Fibroblast of skin of left quadriceps (primary cell): ENCODE measurements at regions not wholly inside any gene's neighbourhood (a gene's known extent, or its start where the extent isn't known, plus 50 kb on each side); places are given as distances from the start of the nearest gene placed in this dataset.
"Not testable (repeated sequence)": the region's sequence is repeated elsewhere in the genome, so short reads cannot be mapped to it uniquely, and the experiment has no call there.

Source experiments
- DNase-seq, 2 experiments: peaks; one replicate each; pipeline ENCODE4 v3.0.0-alpha.2; 2013; ENCODE audit warnings: low read depth in 2 of 2

DNA sequence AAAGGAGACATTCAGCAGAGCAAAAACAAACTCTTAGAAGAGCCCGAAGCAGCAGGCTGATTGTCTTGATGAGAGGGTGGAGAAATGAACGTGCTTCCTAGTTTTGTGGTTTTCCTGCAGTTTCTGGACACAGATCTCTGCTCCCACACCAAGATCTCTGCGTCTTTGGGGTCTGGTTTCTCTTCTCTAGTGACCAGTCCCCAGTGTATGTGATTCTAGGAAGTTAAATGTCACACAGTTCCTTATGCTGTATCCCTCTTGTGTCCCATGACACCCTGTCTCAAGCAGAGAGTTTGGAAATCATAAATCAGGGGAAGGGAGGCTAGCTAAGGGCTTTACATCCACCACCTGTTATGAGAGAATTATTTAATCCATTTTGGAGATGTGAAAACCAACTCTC is 55.4 kb upstream of the KLF14 start:
- DNase-seq = no peak

- DNase-seq = no peak
Observed at GRCh38 chr7:130791746-130792145, 57.7 kb upstream of the KLF14 start.

DNA sequence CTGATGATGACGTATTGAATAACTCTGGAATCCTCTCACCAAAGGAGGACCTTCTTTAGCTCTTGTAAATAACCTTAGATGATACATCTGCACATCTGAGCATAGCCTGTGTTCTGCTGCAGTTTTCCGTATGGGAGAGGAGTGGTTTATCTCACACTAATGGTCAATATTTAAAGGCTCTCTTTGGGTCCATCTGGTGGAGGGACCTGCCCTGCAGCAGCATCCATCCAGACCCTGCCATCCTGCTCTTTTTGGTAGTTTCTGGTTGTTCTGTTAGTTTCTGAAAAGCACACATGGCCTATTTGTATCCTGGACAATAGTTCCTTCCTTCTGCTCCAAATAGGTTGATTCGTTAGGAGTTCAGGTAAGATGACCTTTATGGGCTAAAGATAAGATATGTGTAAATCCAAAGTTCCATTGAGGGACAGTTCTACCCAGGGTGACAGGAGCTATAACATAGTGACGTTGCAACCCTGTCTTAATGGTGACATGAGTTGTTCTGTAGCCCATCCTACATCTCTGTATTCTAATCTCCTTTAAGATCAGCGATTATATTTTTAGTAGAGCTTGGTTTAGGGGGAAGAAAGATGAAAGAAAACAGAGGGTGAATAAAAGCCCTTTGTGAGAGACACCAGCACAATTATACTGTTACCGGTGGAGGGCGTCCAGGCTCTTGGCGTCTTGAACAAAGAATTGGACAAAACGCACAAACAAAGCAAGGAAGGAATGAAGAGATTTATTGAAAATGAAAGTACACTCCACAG is 60.0 kb upstream of the KLF14 start:
- no peak for DNase-seq

GRCh38 chr7:130794619-130794922 is 60.6 kb upstream of the KLF14 start:
- no peak for DNase-seq

- not testable (repeated sequence) for DNase-seq
Observed at GRCh38 chr7:130796425-130796824, 62.4 kb upstream of the KLF14 start.

GRCh38 chr7:130803127-130803526 is 69.1 kb upstream of the KLF14 start:
- DNase-seq = no peak

DNA sequence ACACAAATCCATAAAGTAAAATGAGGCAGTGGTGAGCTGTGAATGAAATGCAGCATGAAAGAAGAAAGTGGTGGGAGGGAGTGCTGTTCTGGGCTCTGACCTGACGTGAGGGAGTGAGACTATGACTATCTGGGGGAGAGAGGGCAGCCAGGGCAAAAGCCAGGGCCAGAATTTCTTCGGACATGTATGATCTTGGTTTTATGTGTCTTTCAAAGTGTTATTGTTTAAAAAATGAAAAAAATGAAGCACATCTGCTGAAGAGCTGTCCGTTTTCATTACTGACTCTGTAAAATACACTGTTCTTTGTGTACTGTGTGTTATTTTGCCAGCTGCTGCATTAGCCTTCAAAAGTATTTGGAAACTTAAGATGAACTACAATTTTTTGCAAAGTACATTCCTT is 70.2 kb upstream of the KLF14 start:
- DNase-seq = no peak

GRCh38 chr7:130812819-130813218 is 78.8 kb upstream of the KLF14 start:
- DNase-seq = not testable (repeated sequence)

DNA sequence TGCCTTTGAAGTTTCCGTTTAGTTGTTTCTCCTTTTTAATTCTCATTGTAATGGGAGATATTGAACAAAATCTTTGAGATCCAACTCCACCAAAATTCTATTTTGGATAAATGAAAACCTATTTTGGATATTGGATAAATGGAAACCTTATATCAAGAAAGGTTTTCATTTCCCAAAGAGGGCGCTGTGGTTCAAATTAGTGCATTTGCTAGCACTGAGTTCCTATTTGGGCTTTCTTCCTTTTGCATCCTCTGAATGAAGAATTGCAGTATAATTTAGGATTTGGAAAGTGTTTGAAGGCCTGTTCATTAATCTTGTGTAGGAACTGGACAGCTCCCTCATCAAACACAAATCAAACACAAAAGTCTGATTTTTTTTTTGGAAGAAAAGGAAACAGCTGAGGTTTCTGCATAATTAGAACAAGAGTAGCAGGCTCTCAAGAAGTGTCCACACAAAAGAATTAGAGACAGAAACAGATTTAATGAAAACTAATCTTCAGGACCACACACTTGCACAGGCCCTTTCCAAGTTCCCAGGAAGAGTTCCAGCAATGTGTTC is 80.8 kb upstream of the KLF14 start:
- DNase-seq = peak in 1 of 2 experiments; percentile 19

DNA sequence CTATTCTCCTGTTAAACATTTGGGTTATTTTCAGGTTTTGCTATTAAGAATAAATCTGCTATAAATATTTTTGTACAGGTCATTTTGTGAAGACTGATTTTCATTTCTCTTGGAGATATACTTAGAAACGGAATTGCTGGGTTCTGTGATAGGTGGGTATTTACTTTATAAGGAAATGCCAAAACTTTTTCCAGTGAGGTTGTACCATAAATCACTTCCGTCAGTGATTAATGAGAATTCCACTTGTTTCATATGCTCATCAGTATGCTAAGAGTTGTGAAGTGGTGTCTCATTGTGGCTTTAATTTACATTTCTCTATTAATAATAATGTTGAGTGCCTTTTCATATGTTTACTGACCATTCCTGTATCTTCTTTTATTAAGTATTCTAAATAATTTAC is 84.0 kb upstream of the KLF14 start:
- no peak for DNase-seq

- DNase-seq = no peak
Observed at GRCh38 chr7:130821864-130822263, 87.9 kb upstream of the KLF14 start.

- DNase-seq = no peak
Observed at GRCh38 chr7:130822642-130823041, 88.6 kb upstream of the KLF14 start.

DNA sequence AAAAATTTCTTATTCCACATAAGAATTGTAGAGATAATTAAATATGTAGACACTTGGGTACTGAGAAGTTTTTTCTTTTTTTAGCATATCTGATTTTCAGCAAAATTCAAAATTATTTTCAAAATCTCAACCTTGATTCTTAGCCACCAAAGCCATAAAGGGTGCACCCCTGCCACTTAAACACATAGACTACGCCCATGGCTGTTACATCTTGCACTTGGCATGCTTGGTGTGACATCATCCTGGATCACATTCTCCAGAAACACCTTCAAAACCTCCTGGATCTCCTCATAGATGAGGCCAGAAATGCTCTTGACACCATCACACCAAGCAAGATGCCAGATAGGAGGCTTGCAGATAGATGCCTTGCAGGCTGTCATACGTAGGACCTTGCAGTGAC is 89.1 kb upstream of the KLF14 start:
- DNase-seq = no peak

DNA sequence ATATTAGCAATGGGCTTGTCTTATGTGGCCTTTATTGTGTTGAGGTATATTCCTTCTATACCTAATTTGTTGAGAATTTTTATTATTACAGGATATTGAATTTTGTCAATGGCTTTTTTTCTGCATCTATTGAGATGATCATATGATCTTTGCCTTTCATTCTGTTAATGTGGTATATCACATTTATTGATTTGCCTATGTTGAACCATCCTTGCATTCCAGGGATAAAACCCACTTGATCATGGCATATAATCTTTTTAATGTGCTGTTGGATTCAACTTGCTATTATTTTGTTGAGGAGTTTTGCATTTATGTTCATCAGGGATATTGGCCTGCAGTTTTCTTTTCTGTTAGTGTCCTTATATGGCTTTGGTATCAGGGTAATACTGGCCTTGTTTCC is 91.8 kb upstream of the KLF14 start:
- DNase-seq = no peak

- DNase-seq = no peak
Observed at GRCh38 chr7:130829415-130829814, 95.4 kb upstream of the KLF14 start.

GRCh38 chr7:130831322-130831721 is 97.3 kb upstream of the KLF14 start:
- DNase-seq = no peak

GRCh38 chr7:130831817-130832481 is 97.9 kb upstream of the KLF14 start:
- DNase-seq = no peak

DNA sequence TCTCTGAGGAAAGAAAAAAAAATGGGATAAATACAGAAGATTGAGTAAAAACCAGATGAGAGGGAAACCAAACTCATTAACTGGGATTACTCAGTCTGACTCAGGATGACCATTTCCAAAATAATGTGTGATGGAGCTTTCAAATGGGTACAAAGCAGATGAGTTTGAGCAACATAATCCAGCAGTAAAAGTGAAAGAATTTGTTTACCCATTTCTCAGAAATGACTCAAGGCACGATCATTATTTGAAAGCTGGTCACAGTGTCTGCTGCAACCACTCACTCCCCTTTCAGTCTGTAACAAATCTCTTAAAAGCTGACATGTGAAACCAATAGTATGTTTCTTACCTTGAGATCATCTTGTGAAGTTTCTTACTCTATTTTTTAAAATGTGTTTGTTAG is 104.7 kb upstream of the KLF14 start:
- peak; percentile 93 to 94 for DNase-seq

- no peak for DNase-seq
Observed at GRCh38 chr7:130840599-130840998, 106.6 kb upstream of the KLF14 start.

GRCh38 chr7:130841416-130841815 is 107.4 kb upstream of the KLF14 start:
- no peak for DNase-seq

GRCh38 chr7:130843703-130844102 is 109.7 kb upstream of the KLF14 start:
- DNase-seq = no peak

GRCh38 chr7:130844811-130845580 is 111.0 kb upstream of the KLF14 start:
- no peak for DNase-seq
